ENCODE measurements at regions not wholly inside any gene's neighbourhood (a gene's known extent, or its start where the extent isn't known, plus 50 kb on each side); places are given as distances from the start of the nearest gene placed in this dataset.
"Not testable (repeated sequence)": the region's sequence is repeated elsewhere in the genome, so short reads cannot be mapped to it uniquely, and the experiment has no call there.

GRCh38 chr3:34679055-34679454 lies 880.6 kb downstream of the PDCD6IP start:
- TF ChIP-seq NR1H2 (CRISPR knock-in tag; IDR thresholded peaks at IDR 0.05); CTCF (IDR thresholded peaks at IDR 0.05); TCF7 (CRISPR knock-in tag; IDR thresholded peaks at IDR 0.05; ENCODE audit: low read depth): not testable (repeated sequence)

Data from WTC11 (cell line).